ENCODE measurements at regions not wholly inside any gene's neighbourhood (a gene's known extent, or its start where the extent isn't known, plus 50 kb on each side); places are given as distances from the start of the nearest gene placed in this dataset.

DNA sequence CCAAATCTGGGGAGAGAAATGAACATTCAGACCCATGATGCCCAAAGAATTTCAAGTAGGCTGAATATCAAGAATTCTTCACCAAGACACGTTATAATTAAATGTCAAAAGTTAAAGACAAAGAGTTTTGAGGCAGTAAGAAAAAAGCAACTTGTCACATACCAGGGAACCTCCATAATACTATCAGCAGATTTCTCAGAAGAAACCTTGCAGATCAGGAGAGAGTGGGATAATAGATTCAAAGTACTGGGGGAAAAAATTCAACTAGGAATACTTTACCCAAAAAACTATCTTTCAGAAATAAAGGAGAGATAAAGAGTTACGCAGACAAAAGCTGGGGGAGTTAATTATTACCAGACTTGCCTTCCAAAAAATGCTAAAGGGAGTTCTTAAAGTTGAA is 516.0 kb downstream of the CETN3 start:
- Histone ChIP-seq H3K27ac (no peak overlapping the region), H3K36me3 (no peaks in the 10 kb centered on the region), H3K4me1 (no peaks in the 10 kb centered on the region), H3K4me3 (no peak overlapping the region), H3K27me3 (no peaks in the 10 kb centered on the region), H3K9me3 (peaks cover 0 to 42% (median 29%) of the 10 kb centered on the region in 4 donors)
- no peak for DNase-seq
- intact Hi-C loops (cut with DNase I; ENCODE audit: low total_unique reads) = no loop called here
- 58 to 72% (median 68%) methylated on average over 2 of the region's 2 CpGs for WGBS, 5 donors
- TF ChIP-seq EP300 (IDR thresholded peaks at IDR 0.05) (no peak), POLR2A (IDR thresholded peaks at IDR 0.05) (no peak), POLR2AphosphoS5 (IDR thresholded peaks at IDR 0.05) (no peak)
- TF ChIP-seq, protein P1, sequence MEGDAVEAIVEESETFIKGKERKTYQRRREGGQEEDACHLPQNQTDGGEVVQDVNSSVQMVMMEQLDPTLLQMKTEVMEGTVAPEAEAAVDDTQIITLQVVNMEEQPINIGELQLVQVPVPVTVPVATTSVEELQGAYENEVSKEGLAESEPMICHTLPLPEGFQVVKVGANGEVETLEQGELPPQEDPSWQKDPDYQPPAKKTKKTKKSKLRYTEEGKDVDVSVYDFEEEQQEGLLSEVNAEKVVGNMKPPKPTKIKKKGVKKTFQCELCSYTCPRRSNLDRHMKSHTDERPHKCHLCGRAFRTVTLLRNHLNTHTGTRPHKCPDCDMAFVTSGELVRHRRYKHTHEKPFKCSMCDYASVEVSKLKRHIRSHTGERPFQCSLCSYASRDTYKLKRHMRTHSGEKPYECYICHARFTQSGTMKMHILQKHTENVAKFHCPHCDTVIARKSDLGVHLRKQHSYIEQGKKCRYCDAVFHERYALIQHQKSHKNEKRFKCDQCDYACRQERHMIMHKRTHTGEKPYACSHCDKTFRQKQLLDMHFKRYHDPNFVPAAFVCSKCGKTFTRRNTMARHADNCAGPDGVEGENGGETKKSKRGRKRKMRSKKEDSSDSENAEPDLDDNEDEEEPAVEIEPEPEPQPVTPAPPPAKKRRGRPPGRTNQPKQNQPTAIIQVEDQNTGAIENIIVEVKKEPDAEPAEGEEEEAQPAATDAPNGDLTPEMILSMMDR (IDR thresholded peaks at IDR 0.05) = no peak

- intact Hi-C loops (cut with DNase I; ENCODE audit: low total_unique reads) = no loop called here
- no peaks in the 10 kb centered on the region for H3K36me3 ChIP-seq
Observed at GRCh38 chr5:89885670-89886069, 523.9 kb downstream of the CETN3 start.

GRCh38 chr5:89883967-89884366 is 525.6 kb downstream of the CETN3 start:
- Histone ChIP-seq H3K4me1 (no peaks in the 10 kb centered on the region), H3K9me3 (peaks cover 0 to 6% (median 0%) of the 10 kb centered on the region in 4 donors), H3K4me3 (no peak overlapping the region), H3K27me3 (no peaks in the 10 kb centered on the region), H3K27ac (no peak overlapping the region), H3K36me3 (no peaks in the 10 kb centered on the region)
- intact Hi-C loops (cut with DNase I; ENCODE audit: low total_unique reads) = no loop called here
- DNase-seq = no peak
- TF ChIP-seq POLR2AphosphoS5 (IDR thresholded peaks at IDR 0.05) = no peak
- TF ChIP-seq, protein P1 (IDR thresholded peaks at IDR 0.05) = no peak

More at GRCh38 chr5:89885670-89886069, 523.9 kb downstream of the CETN3 start:
- no peak overlapping the region for H3K4me3 ChIP-seq
- H3K27ac ChIP-seq = no peak overlapping the region
- H3K4me1 ChIP-seq = no peaks in the 10 kb centered on the region
- no peak for DNase-seq
- H3K9me3 ChIP-seq = peaks cover 0 to 6% (median 0%) of the 10 kb centered on the region in 4 donors
- no peaks in the 10 kb centered on the region for H3K27me3 ChIP-seq
- no peak for TF ChIP-seq EP300 (IDR thresholded peaks at IDR 0.05)
- no peak for TF ChIP-seq POLR2A (IDR thresholded peaks at IDR 0.05)
- TF ChIP-seq, protein P1 (IDR thresholded peaks at IDR 0.05) = no peak
- TF ChIP-seq POLR2AphosphoS5 (IDR thresholded peaks at IDR 0.05) = no peak

DNA sequence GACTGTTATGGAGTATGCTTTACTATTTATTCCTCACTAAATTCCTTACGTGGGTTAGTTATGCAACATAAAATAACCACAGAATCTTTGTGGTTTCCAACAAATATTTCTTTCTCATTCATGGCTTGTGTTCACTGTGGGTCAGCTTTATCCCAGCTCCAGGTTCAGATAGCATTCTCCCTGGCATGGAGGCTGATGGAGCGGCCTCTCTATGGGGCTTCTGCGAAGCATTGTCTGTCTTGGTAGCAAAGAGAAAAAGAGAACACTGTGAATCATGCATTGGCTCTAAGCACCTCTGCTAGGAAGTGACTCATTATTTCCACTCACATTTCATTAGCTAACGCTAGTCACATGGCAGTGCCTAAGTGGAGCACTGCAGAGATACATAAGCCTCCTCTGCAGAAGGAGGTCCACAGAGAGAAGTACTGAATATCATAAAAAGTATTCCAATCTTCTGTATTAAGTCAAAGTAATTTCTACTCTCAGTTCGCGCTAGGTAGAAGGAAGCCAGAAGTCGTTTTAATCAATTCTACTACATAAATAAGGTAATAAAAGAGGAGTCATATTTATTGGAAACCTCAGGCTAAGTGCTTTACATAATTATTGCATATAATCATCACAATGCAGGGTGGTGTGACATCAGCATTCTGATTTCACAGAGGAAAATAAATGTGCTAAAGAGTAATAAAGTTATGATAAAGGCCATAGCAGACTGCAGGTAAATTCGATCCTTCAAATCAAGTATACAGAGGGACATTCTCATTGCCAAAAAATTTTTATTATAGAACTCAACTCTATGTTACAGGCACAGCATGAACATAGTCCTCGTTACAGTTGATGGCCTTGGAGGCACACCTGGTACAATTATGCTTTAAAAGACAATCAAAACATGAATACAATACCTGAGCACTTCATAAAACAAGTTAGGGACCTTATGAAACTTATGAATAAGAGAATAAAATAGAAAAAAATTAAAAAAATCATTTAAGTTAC is 531.1 kb downstream of the CETN3 start:
- Histone ChIP-seq H3K4me3 (no peak overlapping the region), H3K36me3 (no peaks in the 10 kb centered on the region), H3K27ac (no peak overlapping the region), H3K9me3 (peaks cover 0 to 6% (median 0%) of the 10 kb centered on the region in 4 donors), H3K4me1 (no peaks in the 10 kb centered on the region), H3K27me3 (no peaks in the 10 kb centered on the region)
- WGBS, 5 donors = 76 to 83% (median 81%) methylated on average over 9 of the region's 9 CpGs
- intact Hi-C loops (cut with DNase I; ENCODE audit: low total_unique reads) = no loop called here
- TF ChIP-seq, protein P1 (IDR thresholded peaks at IDR 0.05) = no peak
- TF ChIP-seq POLR2AphosphoS5 (IDR thresholded peaks at IDR 0.05) (no peak), POLR2A (IDR thresholded peaks at IDR 0.05) (no peak), EP300 (IDR thresholded peaks at IDR 0.05) (no peak)
- DNase-seq = peak in 1 of 2 donors; percentile 9

Data from stomach (tissue), 8 donors.